ENCODE measurements at regions not wholly inside any gene's neighbourhood (a gene's known extent, or its start where the extent isn't known, plus 50 kb on each side); places are given as distances from the start of the nearest gene placed in this dataset.

DNA sequence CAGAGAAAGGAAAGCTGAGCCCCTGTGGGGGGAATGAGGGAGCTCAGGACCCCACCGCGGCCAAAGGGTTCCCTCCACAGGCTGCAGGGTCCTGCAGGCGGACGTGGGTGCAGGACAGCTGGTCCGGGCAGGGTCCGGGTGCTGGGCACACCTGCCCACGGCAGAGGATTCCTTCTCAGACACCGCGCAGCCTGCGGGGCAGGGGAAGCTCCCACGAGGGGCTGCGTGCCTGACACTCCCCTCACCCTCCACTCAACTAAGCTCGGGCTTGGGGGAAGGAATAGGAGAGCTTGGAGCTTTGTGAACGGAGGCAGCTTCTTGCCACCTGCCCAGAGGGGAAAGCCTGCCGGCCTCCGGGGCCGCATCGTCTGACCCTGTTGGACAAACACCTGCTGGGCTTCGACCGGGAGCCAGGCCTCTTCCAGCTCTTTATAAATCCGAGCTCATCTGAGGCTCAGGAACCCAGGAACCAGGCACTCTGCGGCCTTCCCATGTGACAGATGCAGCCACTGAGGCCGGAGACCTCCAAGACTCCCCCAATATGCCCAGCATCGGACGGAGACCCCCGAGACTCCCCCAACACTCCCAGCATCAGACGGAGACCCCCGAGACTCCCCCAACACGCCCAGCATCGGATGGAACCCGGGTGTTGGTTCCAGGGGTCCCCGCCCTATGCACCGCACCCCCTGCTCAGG is 97.3 kb downstream of the PDGFA start:
- TF ChIP-seq, protein P1, sequence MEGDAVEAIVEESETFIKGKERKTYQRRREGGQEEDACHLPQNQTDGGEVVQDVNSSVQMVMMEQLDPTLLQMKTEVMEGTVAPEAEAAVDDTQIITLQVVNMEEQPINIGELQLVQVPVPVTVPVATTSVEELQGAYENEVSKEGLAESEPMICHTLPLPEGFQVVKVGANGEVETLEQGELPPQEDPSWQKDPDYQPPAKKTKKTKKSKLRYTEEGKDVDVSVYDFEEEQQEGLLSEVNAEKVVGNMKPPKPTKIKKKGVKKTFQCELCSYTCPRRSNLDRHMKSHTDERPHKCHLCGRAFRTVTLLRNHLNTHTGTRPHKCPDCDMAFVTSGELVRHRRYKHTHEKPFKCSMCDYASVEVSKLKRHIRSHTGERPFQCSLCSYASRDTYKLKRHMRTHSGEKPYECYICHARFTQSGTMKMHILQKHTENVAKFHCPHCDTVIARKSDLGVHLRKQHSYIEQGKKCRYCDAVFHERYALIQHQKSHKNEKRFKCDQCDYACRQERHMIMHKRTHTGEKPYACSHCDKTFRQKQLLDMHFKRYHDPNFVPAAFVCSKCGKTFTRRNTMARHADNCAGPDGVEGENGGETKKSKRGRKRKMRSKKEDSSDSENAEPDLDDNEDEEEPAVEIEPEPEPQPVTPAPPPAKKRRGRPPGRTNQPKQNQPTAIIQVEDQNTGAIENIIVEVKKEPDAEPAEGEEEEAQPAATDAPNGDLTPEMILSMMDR (conservative IDR thresholded peaks at IDR 0.05), result no peak
- no peak overlapping the region for H3K27ac ChIP-seq

DNA sequence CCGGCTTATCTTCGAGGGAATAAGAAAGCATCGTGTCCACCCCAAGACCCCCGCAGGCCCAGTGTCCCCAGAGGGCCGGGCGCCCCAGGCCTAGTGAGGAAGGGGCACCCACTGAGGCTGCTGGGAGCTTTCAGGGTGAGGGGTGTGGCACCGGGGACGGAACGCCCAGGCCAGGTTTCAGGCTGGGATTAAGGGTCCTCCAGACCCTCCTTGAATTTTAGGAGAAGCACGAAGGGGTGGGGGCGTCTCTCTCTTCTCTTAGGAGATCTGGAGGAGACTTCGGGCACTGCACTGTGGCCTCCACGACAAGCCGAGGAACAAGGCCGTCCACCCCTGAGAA is 96.8 kb downstream of the PDGFA start:
- no peak overlapping the region for H3K27ac ChIP-seq
- TF ChIP-seq, protein P1 (conservative IDR thresholded peaks at IDR 0.05), result no peak

DNA sequence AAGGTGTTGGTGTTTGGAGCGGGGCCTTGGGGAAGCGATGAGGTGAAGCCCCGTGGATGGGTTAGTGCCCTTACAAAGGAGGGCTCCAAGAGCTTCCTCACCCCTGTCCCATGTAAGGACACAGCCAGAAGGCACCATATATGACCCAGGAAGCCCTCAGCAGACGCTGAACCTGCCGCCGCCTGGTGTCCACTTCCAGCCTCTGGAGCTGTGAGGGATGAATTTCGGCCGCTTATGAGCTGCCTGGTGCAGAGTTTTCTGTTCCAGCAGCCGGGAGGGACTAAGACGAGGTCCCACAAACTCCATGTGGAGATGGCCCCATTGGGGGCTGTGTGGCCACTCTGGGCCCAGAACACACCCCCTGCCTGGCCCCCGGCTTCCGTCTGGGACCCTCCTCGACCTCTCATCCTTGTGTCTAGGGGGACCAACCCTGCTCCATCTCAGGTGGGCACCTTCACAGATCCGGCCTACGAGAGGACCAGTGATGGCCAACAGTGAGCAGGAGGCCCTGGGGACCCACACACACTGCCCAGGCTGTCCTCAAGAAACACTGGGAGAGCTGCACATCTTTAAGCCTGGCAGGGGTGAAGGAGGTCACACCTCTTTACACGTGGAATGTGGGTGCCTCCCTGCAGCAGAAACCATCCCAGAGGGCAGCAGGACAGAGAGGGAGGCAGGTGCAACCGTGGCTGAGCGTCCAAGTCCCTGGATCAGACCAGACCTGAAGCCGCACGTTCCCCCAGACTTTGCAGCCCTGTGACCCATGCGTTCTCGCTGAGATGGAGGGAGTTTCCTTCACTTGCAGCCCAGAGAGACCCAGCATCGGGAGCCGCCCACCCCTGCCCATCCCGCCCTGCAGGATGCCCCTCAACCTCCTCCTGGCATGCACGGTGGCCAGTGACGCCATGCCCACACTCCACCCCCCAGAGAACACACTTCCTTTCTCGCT is 96.1 kb downstream of the PDGFA start:
- H3K27ac ChIP-seq, result no peak overlapping the region
- TF ChIP-seq, protein P1 (conservative IDR thresholded peaks at IDR 0.05), result no peak

DNA sequence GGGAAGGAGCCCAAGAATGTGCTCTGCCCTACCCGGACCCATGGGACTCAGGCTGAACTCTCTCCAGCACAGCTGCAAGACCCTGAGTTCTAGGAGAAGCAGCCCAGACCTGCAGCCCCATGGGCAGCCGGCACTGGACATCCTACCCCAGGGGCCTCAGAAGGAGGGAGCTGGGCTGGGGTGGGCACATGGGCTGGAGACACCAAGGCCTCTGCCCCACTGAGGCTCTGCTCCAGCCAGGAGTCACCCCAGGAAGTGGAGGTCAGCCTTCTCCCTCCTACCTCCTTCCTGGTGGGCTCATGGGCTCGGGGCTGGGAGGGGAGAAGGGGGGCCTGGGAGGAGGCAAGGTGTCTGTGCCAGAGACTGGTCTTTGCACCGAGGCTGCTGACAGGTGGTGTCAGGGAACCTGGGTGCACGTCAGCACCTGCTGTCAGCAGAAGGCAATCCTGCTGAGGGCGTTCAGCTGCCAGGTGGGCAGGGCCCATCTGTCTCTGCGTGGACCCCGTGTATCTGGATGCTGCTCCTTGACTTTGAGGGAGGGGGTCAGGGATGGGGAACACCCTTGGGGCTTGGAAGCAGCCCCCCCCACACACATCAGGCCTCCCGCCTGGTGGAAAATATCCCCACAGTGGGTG is 95.2 kb downstream of the PDGFA start:
- no peak overlapping the region for H3K27ac ChIP-seq
- TF ChIP-seq, protein P1 (conservative IDR thresholded peaks at IDR 0.05), result no peak

DNA sequence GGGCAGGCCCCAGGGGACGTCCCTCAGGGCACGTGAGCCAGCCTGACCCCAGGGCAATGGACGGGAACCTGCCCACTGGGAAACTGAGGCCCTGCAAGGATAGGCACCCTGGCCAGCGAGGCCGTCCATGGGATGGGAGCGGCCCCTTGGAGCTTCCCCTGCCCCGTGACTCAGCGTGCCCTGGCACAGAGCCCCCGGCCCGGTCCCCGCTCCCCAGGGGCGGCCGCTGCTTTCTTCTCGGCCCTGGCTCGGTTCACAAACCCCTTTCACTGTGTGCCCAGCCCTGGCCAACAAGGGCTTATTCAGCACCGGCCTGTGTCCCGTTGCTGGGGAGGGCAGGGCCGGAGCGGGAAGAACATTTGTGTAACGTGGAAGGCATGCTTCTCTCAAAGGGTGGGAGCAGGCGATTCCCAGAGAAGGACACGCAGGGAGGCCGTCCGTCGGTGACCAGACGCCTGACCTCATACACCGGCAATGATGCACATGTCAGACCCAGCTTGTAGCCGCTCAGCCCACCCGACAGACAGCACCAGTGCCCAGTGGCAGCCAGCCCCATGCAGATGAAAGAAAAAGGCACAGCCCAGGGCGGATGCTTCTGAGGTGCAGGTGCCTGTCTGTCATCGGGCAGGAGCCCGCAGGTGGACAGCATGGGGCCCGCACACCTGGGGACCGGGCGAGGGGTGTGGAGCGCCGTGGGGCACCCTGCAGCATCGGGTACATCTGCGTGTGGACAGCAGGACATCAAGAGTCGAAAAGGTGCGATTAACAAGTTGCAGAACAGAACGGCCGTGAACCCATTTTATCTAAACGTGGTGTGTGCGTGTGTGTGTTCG is 94.5 kb downstream of the PDGFA start:
- TF ChIP-seq, protein P1 (conservative IDR thresholded peaks at IDR 0.05), result no peak
- H3K27ac ChIP-seq, result no peak overlapping the region

DNA sequence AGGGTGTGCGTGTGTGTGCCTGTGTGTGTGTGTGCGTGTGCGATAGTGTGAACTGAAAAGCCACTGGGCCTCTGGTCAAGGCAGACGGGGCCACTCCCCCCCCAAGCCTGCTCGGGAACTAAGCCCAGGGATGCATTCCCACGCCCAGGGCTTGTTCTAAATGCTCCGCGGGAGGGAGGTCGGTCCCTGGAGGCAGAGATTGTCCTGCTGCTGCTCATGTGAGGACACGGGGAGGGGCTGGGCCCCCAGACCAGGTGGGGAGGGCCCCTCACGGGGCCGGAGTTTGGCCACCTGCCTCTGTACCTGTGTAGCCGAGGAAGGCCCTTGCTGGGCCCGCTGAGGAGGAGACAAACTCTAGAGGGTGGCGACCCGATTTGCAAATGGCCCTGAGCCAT is 93.9 kb downstream of the PDGFA start:
- TF ChIP-seq, protein P1 (conservative IDR thresholded peaks at IDR 0.05), result no peak
- no peak overlapping the region for H3K27ac ChIP-seq
